Peyer's patch (tissue), 4 donors: ENCODE measurements at regions not wholly inside any gene's neighbourhood (a gene's known extent, or its start where the extent isn't known, plus 50 kb on each side); places are given as distances from the start of the nearest gene placed in this dataset.

Source experiments
- POLR2A ChIP-seq, 2 donors: fragments of 450-650 bp; IDR thresholded peaks; one replicate each; pipeline ENCODE4 v1.5.1; 2017; ENCODE audit warnings: antibody characterized with exemption in 2 of 2, mild to moderate bottlenecking in 2 of 2, moderate library complexity in 2 of 2
- TF ChIP-seq, protein P1 (sequence below), 6 experiments: fragments of 450-650 bp in 4 of 6; fragments of 200-600 bp in 2 of 6; sonication (generic) in 1 of 6; IDR thresholded peaks; one replicate each; pipeline ENCODE4 v1.5.1; 2017 to 2019; ENCODE audit warnings: antibody characterized with exemption in 6 of 6, mild to moderate bottlenecking in 3 of 6, moderate library complexity in 1 of 6

- TF ChIP-seq, protein P1, sequence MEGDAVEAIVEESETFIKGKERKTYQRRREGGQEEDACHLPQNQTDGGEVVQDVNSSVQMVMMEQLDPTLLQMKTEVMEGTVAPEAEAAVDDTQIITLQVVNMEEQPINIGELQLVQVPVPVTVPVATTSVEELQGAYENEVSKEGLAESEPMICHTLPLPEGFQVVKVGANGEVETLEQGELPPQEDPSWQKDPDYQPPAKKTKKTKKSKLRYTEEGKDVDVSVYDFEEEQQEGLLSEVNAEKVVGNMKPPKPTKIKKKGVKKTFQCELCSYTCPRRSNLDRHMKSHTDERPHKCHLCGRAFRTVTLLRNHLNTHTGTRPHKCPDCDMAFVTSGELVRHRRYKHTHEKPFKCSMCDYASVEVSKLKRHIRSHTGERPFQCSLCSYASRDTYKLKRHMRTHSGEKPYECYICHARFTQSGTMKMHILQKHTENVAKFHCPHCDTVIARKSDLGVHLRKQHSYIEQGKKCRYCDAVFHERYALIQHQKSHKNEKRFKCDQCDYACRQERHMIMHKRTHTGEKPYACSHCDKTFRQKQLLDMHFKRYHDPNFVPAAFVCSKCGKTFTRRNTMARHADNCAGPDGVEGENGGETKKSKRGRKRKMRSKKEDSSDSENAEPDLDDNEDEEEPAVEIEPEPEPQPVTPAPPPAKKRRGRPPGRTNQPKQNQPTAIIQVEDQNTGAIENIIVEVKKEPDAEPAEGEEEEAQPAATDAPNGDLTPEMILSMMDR (IDR thresholded peaks at IDR 0.05): no peak
- no peak for TF ChIP-seq POLR2A (IDR thresholded peaks at IDR 0.05)
Measured at GRCh38 chr1:5691795-5692509, 300.3 kb downstream of the NPHP4 start.
